ENCODE measurements at regions not wholly inside any gene's neighbourhood (a gene's known extent, or its start where the extent isn't known, plus 50 kb on each side); places are given as distances from the start of the nearest gene placed in this dataset.
A peak's percentile ranks its signal among the peaks of the same experiment; 100 is the strongest.

- no peak for DNase-seq
Measured at GRCh38 chr6:134379599-134379998, 61.7 kb upstream of the SGK1 start.

GRCh38 chr6:134379076-134379475 lies 61.2 kb upstream of the SGK1 start:
- DNase-seq, result no peak

DNA sequence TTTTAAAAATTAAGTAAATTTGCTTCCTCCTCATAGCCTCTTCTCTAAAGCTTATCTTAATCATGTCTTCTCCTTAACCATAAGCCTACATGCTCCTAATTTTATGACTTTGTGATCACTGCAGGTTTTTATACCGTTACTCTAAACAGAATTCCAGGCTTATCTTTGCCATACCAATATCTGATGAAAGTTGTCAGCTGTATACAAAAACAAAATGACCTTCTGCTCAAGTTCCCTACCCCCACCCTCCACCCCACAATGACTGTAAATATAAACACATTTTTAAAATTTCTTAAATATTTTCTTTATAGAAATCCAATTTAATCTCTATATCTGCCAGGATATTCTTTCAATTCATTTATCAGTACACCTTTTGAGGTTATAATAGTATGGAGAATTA lies 60.5 kb upstream of the SGK1 start:
- DNase-seq, result no peak

- DNase-seq, result no peak
Measured at GRCh38 chr6:134376785-134377184, 58.9 kb upstream of the SGK1 start.

- no peak for DNase-seq
Measured at GRCh38 chr6:134375220-134375580, 57.3 kb upstream of the SGK1 start.

GRCh38 chr6:134374491-134375219 lies 56.7 kb upstream of the SGK1 start:
- DNase-seq, result no peak

DNA sequence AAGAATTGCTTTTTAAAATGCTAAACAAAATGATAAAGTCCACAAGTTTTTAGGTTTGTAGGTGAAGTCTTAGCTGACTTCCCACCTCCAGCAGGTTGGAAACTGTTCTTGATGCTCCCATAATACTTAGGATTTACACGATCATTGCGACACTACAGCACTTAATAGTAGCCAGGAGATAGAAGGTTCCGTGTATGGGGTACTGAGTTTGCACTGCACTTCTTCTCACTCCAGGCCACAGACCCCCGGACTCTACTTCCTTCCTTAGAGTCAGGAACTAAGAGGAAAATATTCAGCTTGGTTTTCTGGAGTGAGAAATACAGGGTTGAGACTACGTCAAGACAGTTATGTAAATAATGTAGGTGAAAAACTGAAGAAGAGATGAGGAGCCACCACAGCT lies 56.1 kb upstream of the SGK1 start:
- no peak for DNase-seq

DNA sequence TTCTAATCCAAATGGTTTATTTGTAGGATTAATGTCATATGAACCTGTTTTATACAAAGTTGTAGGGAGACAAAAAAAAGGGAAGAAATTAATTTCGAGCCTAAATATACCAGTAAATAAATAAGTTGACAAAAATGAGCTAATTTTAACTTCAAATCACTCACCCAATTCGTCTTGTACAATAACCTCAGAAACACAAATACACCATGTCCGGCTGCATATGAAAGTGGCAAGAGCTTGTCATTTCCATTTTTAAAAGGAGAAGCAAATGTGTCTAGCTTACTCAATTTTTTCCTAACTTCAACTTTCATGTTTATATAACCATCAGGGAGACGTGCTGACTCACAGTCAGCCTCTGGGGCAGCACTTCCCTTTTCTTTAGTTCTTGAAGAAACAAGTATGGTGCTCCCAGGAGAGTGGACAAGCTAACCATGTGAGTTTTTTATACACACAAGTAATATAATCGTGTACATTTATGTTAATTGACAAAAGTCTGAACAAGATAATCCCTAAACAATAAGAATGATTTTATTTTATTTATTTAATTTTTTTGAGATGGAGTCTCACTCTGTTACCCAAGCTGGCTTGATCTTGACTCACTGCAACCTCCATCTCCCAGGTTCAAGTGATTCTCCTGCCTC lies 55.5 kb upstream of the SGK1 start:
- peak; percentile 44 for DNase-seq

DNA sequence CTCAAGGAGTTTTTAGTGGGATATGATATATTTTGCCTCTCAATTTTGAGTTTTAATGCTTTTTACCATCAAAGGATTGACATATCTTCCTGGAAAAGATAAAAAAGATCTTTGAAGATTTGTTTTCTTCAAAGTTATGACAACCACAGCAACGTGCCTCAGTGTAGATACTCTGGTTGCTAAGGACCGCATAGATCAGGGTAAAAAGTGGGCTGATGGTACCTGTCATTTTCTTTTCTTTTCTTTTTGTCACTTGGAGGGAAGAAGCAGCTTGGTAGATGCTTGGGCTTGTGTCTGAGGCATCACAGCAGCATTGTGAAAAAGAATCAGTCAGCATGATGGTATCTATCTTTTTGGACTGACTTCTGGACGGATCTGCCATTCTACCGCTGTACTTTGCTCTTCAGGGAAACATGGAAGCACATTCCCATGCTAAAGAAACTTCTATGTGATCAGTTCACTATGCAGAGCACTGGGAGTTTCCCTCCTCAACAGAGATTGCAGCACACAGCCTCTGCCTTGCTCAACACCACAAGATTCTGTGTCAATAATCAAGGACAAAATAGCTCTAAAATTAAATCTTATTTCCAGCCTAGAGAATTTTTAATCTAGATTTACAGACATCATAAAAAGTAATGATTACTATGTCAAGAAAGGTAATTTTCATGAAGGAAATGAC lies 54.8 kb upstream of the SGK1 start:
- DNase-seq, result peak; percentile 24

DNA sequence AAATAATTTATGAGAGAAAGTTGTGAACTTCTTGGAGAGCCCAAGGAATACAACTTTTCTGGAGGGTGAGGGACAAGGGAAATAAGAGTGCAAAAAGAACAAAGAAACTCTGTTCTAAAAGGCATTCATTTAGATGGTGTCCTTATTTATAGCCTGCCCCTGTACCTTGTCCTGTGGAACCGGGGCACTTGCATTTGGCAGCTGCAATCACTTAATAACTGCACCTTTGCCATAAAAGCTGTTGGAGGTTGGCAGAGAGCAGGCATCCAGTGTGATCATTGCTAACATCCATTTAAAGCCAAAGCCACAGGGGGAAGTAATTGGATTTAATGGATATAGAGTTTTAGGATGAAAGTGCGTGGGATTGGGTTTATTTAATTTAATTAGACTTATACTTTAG lies 50.8 kb upstream of the SGK1 start:
- no peak for DNase-seq

Measured in femur (tissue), 1 donor.